WTC11 (cell line): ENCODE measurements at regions not wholly inside any gene's neighbourhood (a gene's known extent, or its start where the extent isn't known, plus 50 kb on each side); places are given as distances from the start of the nearest gene placed in this dataset.

Source experiments
- ATAC-seq: fragments of 200-7000 bp; cut with Tn5 transposase; 2 replicates; pipeline ENCODE4 v1.10.0; 2021; ENCODE audit warnings: mild to moderate bottlenecking, moderate library complexity
- CTCF ChIA-PET: fragments of 300-600 bp; sonication (Branson Sonifier 250); formaldehyde crosslinking; loops from one replicate; lab custom pipeline; 2021; ENCODE audit warnings: antibody characterized with exemption; lab: Charles Lee
- POLR2A ChIA-PET: fragments of 350-600 bp; sonication (Branson Sonifier 250); formaldehyde crosslinking; loops from one replicate; lab custom pipeline; 2021; ENCODE audit warnings: antibody characterized with exemption; lab: Charles Lee
- DNase-seq: peaks from one replicate; pipeline ENCODE4 v3.0.0; 2021; ENCODE audit warnings: low spot score
- H3K27ac Mint-ChIP-seq: 2 replicates; pipeline ENCODE4 v1.8.0; 2021; ENCODE audit warnings: mixed read lengths
- H3K27me3 Mint-ChIP-seq: 2 replicates; pipeline ENCODE4 v1.8.0; 2021; ENCODE audit warnings: low read depth, mild to moderate bottlenecking, moderate library complexity, mixed read lengths
- H3K36me3 Mint-ChIP-seq: 2 replicates; pipeline ENCODE4 v1.8.0; 2021; ENCODE audit warnings: mixed read lengths
- H3K4me1 Mint-ChIP-seq: 2 replicates; pipeline ENCODE4 v1.8.0; 2022; ENCODE audit warnings: mixed read lengths
- H3K4me3 Mint-ChIP-seq: 2 replicates; pipeline ENCODE4 v1.8.0; 2021; ENCODE audit warnings: mild to moderate bottlenecking, moderate library complexity, mixed read lengths
- H3K9me3 Mint-ChIP-seq: 2 replicates; pipeline ENCODE4 v1.8.0; 2021; ENCODE audit warnings: mixed read lengths
- ESRRA ChIP-seq: sonication (generic); formaldehyde crosslinking; IDR thresholded peaks from 2 replicates; pipeline ENCODE4 v1.8.1; 2022; ENCODE audit warnings: mild to moderate bottlenecking, missing genetic modification reagents, borderline replicate concordance
- FOXP1 ChIP-seq: sonication (generic); formaldehyde crosslinking; IDR thresholded peaks from 2 replicates; pipeline ENCODE4 v1.8.0; 2022; ENCODE audit warnings: missing genetic modification reagents, mild to moderate bottlenecking, moderate library complexity, borderline replicate concordance
- GRHL2 ChIP-seq: fragments of 250-450 bp; sonication (Bioruptor Pico); IDR thresholded peaks from 2 replicates; pipeline ENCODE4 v1.8.0; 2022; ENCODE audit warnings: mild to moderate bottlenecking, moderate library complexity; ENCODE audit not compliant: insufficient replicate concordance, severe bottlenecking
- GTF2I ChIP-seq: fragments of 250-450 bp; sonication (Bioruptor Pico); conservative IDR thresholded peaks from 2 replicates; pipeline ENCODE4 v1.4.0; 2021; ENCODE audit warnings: mild to moderate bottlenecking
- JAZF1 ChIP-seq: fragments of 250-450 bp; sonication (Bioruptor Pico); IDR thresholded peaks from 2 replicates; pipeline ENCODE4 v1.9.0; 2021; ENCODE audit warnings: moderate library complexity, mild to moderate bottlenecking, inconsistent platforms
- KAT7 ChIP-seq: sonication (generic); formaldehyde crosslinking; IDR thresholded peaks from 2 replicates; pipeline ENCODE4 v1.8.1; 2023; ENCODE audit warnings: missing genetic modification reagents, mild to moderate bottlenecking, borderline replicate concordance
- MXD4 ChIP-seq: fragments of 250-450 bp; sonication (Bioruptor Pico); IDR thresholded peaks from 2 replicates; pipeline ENCODE4 v1.8.0; 2021; ENCODE audit warnings: mild to moderate bottlenecking, moderate library complexity, borderline replicate concordance
- NR2C2 ChIP-seq: sonication (generic); formaldehyde crosslinking; IDR thresholded peaks from 2 replicates; pipeline ENCODE4 v1.8.0; 2022; ENCODE audit warnings: mild to moderate bottlenecking, missing genetic modification reagents
- SOX15 ChIP-seq: fragments of 250-450 bp; sonication (Bioruptor Pico); IDR thresholded peaks from 2 replicates; pipeline ENCODE4 v1.9.0; 2021; ENCODE audit warnings: mild to moderate bottlenecking
- TCF7 ChIP-seq: sonication (generic); formaldehyde crosslinking; IDR thresholded peaks from 2 replicates; pipeline ENCODE4 v1.8.0; 2022; ENCODE audit warnings: mild to moderate bottlenecking, low read depth, missing genetic modification reagents, moderate library complexity
- ZNF396 ChIP-seq: fragments of 250-450 bp; sonication (Bioruptor Pico); IDR thresholded peaks from 2 replicates; pipeline ENCODE4 v1.8.0; 2021; ENCODE audit warnings: mild to moderate bottlenecking, moderate library complexity, borderline replicate concordance
- ZNF671 ChIP-seq: fragments of 250-450 bp; sonication (Bioruptor Pico); IDR thresholded peaks from 2 replicates; pipeline ENCODE4 v1.8.0; 2021; ENCODE audit warnings: mild to moderate bottlenecking
- TF ChIP-seq, protein P1 (sequence below): fragments of 200-600 bp; IDR thresholded peaks from 2 replicates; pipeline ENCODE4 v1.8.0; 2022; ENCODE audit warnings: antibody characterized with exemption
- TF ChIP-seq, protein P2 (sequence below): sonication (generic); formaldehyde crosslinking; IDR thresholded peaks from 2 replicates; pipeline ENCODE4 v1.8.0; 2022; ENCODE audit warnings: missing genetic modification reagents
- TF ChIP-seq, protein P3 (sequence below): sonication (generic); formaldehyde crosslinking; IDR thresholded peaks from 2 replicates; pipeline ENCODE4 v1.8.0; 2023; ENCODE audit warnings: mild to moderate bottlenecking, missing genetic modification reagents
- TF ChIP-seq, protein P4 (sequence below): sonication (generic); formaldehyde crosslinking; IDR thresholded peaks from 2 replicates; pipeline ENCODE4 v1.8.0; 2022; ENCODE audit warnings: mild to moderate bottlenecking, missing genetic modification reagents
- TF ChIP-seq, protein P5 (sequence below): fragments of 250-450 bp; sonication (Bioruptor Pico); IDR thresholded peaks from 2 replicates; pipeline ENCODE4 v1.9.0; 2021; ENCODE audit warnings: mild to moderate bottlenecking
- TF ChIP-seq, protein P6 (sequence below): sonication (generic); formaldehyde crosslinking; IDR thresholded peaks from 2 replicates; pipeline ENCODE4 v1.8.1; 2023; ENCODE audit warnings: mild to moderate bottlenecking, missing genetic modification reagents

DNA sequence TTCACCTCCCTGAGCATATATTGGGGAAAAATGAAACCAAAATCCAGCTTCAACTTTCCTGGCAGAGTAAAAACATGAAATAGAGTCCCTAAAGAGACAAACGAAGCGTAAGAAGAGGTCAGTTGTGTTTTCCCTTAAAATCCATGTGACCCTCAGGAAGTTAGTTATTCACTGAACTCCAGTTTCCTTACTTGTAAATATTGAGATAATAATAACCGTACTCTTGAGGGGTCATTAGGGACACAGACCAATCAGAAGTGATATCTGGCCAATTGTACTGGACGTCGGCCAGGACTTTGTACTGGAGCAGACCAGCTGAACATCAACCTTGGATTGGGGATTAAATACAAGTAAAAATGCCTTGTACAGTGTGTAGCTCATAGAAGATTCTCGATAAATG lies 167.0 kb downstream of the GATA3 start:
- Mint-ChIP-seq H3K36me3 (no peaks in the 10 kb centered on the region), H3K4me3 (no peak overlapping the region), H3K27ac (no peak overlapping the region), H3K4me1 (no peaks in the 10 kb centered on the region), H3K27me3 (no peaks in the 10 kb centered on the region), H3K9me3 (peaks cover 8% of the 10 kb centered on the region; the same call in 1 of the 2 replicates)
- TF ChIP-seq, protein P1, sequence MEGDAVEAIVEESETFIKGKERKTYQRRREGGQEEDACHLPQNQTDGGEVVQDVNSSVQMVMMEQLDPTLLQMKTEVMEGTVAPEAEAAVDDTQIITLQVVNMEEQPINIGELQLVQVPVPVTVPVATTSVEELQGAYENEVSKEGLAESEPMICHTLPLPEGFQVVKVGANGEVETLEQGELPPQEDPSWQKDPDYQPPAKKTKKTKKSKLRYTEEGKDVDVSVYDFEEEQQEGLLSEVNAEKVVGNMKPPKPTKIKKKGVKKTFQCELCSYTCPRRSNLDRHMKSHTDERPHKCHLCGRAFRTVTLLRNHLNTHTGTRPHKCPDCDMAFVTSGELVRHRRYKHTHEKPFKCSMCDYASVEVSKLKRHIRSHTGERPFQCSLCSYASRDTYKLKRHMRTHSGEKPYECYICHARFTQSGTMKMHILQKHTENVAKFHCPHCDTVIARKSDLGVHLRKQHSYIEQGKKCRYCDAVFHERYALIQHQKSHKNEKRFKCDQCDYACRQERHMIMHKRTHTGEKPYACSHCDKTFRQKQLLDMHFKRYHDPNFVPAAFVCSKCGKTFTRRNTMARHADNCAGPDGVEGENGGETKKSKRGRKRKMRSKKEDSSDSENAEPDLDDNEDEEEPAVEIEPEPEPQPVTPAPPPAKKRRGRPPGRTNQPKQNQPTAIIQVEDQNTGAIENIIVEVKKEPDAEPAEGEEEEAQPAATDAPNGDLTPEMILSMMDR = no peak
- TF ChIP-seq SOX15 (no peak), GTF2I (CRISPR knock-in tag) (no peak), KAT7 (no peak), TCF7 (no peak), ESRRA (CRISPR knock-in tag) (no peak), NR2C2 (CRISPR knock-in tag) (no peak), GRHL2 (CRISPR knock-in tag) (no peak), ZNF671 (CRISPR knock-in tag) (no peak)
- TF ChIP-seq, protein P2, sequence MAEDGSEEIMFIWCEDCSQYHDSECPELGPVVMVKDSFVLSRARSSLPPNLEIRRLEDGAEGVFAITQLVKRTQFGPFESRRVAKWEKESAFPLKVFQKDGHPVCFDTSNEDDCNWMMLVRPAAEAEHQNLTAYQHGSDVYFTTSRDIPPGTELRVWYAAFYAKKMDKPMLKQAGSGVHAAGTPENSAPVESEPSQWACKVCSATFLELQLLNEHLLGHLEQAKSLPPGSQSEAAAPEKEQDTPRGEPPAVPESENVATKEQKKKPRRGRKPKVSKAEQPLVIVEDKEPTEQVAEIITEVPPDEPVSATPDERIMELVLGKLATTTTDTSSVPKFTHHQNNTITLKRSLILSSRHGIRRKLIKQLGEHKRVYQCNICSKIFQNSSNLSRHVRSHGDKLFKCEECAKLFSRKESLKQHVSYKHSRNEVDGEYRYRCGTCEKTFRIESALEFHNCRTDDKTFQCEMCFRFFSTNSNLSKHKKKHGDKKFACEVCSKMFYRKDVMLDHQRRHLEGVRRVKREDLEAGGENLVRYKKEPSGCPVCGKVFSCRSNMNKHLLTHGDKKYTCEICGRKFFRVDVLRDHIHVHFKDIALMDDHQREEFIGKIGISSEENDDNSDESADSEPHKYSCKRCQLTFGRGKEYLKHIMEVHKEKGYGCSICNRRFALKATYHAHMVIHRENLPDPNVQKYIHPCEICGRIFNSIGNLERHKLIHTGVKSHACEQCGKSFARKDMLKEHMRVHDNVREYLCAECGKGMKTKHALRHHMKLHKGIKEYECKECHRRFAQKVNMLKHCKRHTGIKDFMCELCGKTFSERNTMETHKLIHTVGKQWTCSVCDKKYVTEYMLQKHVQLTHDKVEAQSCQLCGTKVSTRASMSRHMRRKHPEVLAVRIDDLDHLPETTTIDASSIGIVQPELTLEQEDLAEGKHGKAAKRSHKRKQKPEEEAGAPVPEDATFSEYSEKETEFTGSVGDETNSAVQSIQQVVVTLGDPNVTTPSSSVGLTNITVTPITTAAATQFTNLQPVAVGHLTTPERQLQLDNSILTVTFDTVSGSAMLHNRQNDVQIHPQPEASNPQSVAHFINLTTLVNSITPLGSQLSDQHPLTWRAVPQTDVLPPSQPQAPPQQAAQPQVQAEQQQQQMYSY (CRISPR knock-in tag) = no peak
- TF ChIP-seq, protein P3, sequence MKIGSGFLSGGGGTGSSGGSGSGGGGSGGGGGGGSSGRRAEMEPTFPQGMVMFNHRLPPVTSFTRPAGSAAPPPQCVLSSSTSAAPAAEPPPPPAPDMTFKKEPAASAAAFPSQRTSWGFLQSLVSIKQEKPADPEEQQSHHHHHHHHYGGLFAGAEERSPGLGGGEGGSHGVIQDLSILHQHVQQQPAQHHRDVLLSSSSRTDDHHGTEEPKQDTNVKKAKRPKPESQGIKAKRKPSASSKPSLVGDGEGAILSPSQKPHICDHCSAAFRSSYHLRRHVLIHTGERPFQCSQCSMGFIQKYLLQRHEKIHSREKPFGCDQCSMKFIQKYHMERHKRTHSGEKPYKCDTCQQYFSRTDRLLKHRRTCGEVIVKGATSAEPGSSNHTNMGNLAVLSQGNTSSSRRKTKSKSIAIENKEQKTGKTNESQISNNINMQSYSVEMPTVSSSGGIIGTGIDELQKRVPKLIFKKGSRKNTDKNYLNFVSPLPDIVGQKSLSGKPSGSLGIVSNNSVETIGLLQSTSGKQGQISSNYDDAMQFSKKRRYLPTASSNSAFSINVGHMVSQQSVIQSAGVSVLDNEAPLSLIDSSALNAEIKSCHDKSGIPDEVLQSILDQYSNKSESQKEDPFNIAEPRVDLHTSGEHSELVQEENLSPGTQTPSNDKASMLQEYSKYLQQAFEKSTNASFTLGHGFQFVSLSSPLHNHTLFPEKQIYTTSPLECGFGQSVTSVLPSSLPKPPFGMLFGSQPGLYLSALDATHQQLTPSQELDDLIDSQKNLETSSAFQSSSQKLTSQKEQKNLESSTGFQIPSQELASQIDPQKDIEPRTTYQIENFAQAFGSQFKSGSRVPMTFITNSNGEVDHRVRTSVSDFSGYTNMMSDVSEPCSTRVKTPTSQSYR (CRISPR knock-in tag) = no peak
- ChIA-PET POLR2A (no interaction called here), CTCF (no interaction called here)
- DNase-seq (no peak), ATAC-seq (no peak)

DNA sequence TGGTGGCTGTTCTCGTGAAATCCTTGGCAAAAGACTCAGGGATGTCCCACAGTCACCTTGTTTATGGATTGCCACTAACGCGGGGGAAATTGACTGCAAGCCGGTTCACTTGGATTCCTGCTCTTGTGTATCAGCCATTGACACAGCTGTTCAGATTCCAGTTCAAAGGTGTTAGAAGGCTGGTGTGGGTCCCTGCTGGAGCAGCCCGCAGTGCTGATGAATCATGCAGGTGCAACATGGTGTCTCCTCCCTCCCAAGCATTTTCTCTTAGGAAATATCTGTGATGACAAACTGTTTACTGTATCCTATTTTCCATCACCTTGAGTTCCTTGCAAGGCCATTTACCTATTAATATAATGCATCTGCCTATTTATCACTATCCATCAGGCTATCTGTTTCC lies 170.1 kb downstream of the GATA3 start:
- ATAC-seq (no peak), DNase-seq (no peak)
- no peaks in the 10 kb centered on the region for H3K36me3 Mint-ChIP-seq
- H3K4me3 Mint-ChIP-seq = no peak overlapping the region
- H3K27me3 Mint-ChIP-seq = no peaks in the 10 kb centered on the region
- H3K4me1 Mint-ChIP-seq = no peaks in the 10 kb centered on the region
- peaks cover 4% of the 10 kb centered on the region; the same call in 1 of the 2 replicates for H3K9me3 Mint-ChIP-seq
- ChIA-PET CTCF (no interaction called here), POLR2A (no interaction called here)
- no peak overlapping the region for H3K27ac Mint-ChIP-seq
- TF ChIP-seq, protein P4, sequence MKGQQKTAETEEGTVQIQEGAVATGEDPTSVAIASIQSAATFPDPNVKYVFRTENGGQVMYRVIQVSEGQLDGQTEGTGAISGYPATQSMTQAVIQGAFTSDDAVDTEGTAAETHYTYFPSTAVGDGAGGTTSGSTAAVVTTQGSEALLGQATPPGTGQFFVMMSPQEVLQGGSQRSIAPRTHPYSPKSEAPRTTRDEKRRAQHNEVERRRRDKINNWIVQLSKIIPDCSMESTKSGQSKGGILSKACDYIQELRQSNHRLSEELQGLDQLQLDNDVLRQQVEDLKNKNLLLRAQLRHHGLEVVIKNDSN = no peak
- TF ChIP-seq ZNF396 (CRISPR knock-in tag) = no peak
- TF ChIP-seq FOXP1 = no peak
- TF ChIP-seq JAZF1 (CRISPR knock-in tag) = no peak
- TF ChIP-seq, protein P5, sequence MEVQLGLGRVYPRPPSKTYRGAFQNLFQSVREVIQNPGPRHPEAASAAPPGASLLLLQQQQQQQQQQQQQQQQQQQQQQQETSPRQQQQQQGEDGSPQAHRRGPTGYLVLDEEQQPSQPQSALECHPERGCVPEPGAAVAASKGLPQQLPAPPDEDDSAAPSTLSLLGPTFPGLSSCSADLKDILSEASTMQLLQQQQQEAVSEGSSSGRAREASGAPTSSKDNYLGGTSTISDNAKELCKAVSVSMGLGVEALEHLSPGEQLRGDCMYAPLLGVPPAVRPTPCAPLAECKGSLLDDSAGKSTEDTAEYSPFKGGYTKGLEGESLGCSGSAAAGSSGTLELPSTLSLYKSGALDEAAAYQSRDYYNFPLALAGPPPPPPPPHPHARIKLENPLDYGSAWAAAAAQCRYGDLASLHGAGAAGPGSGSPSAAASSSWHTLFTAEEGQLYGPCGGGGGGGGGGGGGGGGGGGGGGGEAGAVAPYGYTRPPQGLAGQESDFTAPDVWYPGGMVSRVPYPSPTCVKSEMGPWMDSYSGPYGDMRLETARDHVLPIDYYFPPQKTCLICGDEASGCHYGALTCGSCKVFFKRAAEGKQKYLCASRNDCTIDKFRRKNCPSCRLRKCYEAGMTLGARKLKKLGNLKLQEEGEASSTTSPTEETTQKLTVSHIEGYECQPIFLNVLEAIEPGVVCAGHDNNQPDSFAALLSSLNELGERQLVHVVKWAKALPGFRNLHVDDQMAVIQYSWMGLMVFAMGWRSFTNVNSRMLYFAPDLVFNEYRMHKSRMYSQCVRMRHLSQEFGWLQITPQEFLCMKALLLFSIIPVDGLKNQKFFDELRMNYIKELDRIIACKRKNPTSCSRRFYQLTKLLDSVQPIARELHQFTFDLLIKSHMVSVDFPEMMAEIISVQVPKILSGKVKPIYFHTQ (CRISPR knock-in tag) = no peak
- TF ChIP-seq, protein P6, sequence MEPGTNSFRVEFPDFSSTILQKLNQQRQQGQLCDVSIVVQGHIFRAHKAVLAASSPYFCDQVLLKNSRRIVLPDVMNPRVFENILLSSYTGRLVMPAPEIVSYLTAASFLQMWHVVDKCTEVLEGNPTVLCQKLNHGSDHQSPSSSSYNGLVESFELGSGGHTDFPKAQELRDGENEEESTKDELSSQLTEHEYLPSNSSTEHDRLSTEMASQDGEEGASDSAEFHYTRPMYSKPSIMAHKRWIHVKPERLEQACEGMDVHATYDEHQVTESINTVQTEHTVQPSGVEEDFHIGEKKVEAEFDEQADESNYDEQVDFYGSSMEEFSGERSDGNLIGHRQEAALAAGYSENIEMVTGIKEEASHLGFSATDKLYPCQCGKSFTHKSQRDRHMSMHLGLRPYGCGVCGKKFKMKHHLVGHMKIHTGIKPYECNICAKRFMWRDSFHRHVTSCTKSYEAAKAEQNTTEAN (CRISPR knock-in tag) = no peak
- no peak for TF ChIP-seq MXD4
